ACC112 (cell line): ENCODE measurements at regions not wholly inside any gene's neighbourhood (a gene's known extent, or its start where the extent isn't known, plus 50 kb on each side); places are given as distances from the start of the nearest gene placed in this dataset.
"Not testable (repeated sequence)": the region's sequence is repeated elsewhere in the genome, so short reads cannot be mapped to it uniquely, and the experiment has no call there.

Source experiments
- H2AFZ ChIP-seq: fragments of 200-600 bp; sonication (generic); one replicate; pipeline ENCODE4 v1.6.0; 2017; ENCODE audit warnings: antibody characterized with exemption, low read length; ENCODE audit not compliant: unreplicated experiment
- H3K27ac ChIP-seq: fragments of 200-600 bp; sonication (generic); 2 replicates; pipeline ENCODE4 v1.5.1; 2014; ENCODE audit warnings: low read depth, mild to moderate bottlenecking, antibody characterized with exemption, low read length, moderate library complexity
- H3K27me3 ChIP-seq: fragments of 200-600 bp; sonication (generic); 2 replicates; pipeline ENCODE4 v1.6.1; 2014; ENCODE audit warnings: mild to moderate bottlenecking, antibody characterized with exemption, low read length, moderate library complexity, mixed read lengths; ENCODE audit not compliant: insufficient read depth
- H3K36me3 ChIP-seq: fragments of 200-600 bp; sonication (generic); 2 replicates; pipeline ENCODE4 v1.6.1; 2016; ENCODE audit warnings: mild to moderate bottlenecking, antibody characterized with exemption, low read length, moderate library complexity, mixed read lengths; ENCODE audit not compliant: insufficient read depth
- H3K4me1 ChIP-seq: fragments of 200-600 bp; sonication (generic); one replicate; pipeline ENCODE4 v1.6.1; 2016; ENCODE audit warnings: low read length, mixed read lengths; ENCODE audit not compliant: insufficient read depth, unreplicated experiment, control insufficient read depth
- H3K4me3 ChIP-seq: fragments of 200-600 bp; sonication (generic); 2 replicates; pipeline ENCODE4 v1.5.1; 2014; ENCODE audit warnings: mild to moderate bottlenecking, low read depth, low read length
- H3K79me2 ChIP-seq: fragments of 200-600 bp; sonication (generic); one replicate; pipeline ENCODE4 v1.6.0; 2016; ENCODE audit warnings: low read length; ENCODE audit not compliant: control insufficient read depth, unreplicated experiment, insufficient read depth

- H3K27me3 ChIP-seq, result no peaks in the 10 kb centered on the region
- no peaks in the 10 kb centered on the region for H3K4me1 ChIP-seq
- no peak overlapping the region for H2AFZ ChIP-seq
- H3K36me3 ChIP-seq, result no peaks in the 10 kb centered on the region
- no peaks in the 10 kb centered on the region for H3K79me2 ChIP-seq
- no peak overlapping the region for H3K4me3 ChIP-seq
- no peak overlapping the region for H3K27ac ChIP-seq
These were observed 585.5 kb downstream of the KCTD12 start for GRCh38 chr13:76300688-76301087.

GRCh38 chr13:76297331-76297730 is 588.9 kb downstream of the KCTD12 start:
- Histone ChIP-seq H3K4me3 (no peak overlapping the region), H3K27me3 (no peaks in the 10 kb centered on the region), H3K79me2 (no peaks in the 10 kb centered on the region), H3K27ac (no peak overlapping the region), H2AFZ (no peak overlapping the region), H3K4me1 (peaks cover 16% of the 10 kb centered on the region), H3K36me3 (no peaks in the 10 kb centered on the region)

DNA sequence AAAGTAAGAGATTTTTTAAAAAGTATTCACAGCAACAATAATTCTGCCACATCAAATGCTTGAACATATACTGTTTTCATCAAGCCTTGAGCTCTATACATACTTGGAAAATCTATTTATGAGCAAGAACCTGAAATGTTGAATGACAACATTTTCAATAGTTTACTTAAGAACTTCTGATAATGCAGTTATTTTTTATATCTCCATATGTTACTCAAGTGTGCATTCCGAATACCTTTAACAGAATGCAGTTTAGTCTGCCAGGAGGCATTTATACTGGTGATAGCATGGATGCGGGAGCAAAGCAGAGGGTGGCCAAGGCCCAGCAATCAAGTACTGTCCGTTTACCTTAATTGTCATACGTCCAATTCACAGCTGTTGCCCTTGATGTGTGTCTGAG is 589.5 kb downstream of the KCTD12 start:
- Histone ChIP-seq H3K27me3 (no peaks in the 10 kb centered on the region), H3K36me3 (no peaks in the 10 kb centered on the region), H2AFZ (no peak overlapping the region), H3K79me2 (no peaks in the 10 kb centered on the region), H3K4me3 (no peak overlapping the region), H3K4me1 (peaks cover 16% of the 10 kb centered on the region), H3K27ac (no peak overlapping the region)

DNA sequence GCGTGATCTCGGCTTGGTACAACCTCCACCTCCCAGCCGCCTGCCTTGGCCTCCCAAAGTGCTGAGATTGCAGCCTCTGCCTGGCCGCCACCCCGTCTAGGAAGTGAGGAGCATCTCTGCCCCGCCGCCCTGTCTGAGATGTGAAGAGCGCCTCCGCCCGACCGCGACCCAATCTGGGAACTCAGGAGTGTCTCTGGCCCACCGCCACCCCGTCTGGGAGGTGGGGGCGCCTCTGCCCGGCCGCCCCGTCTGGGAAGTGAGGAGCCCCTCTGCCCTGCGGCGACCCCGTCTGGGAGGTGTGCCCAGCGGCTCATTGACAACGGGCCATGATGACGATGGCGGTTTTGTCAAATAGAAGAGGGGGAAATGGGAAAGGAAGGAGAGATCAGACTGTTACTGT is 591.2 kb downstream of the KCTD12 start:
- H3K4me1 ChIP-seq, result peaks cover 16% of the 10 kb centered on the region
- H2AFZ ChIP-seq, H3K79me2 ChIP-seq, H3K36me3 ChIP-seq, H3K27me3 ChIP-seq, H3K4me3 ChIP-seq, H3K27ac ChIP-seq: not testable (repeated sequence)

GRCh38 chr13:76293751-76294150 is 592.5 kb downstream of the KCTD12 start:
- Histone ChIP-seq H3K27me3 (no peaks in the 10 kb centered on the region), H3K79me2 (no peaks in the 10 kb centered on the region), H3K4me3 (no peak overlapping the region), H3K4me1 (peaks cover 16% of the 10 kb centered on the region), H3K27ac (peak overlapping the region; percentile 89), H2AFZ (no peak overlapping the region), H3K36me3 (no peaks in the 10 kb centered on the region)

GRCh38 chr13:76293346-76293745 is 592.9 kb downstream of the KCTD12 start:
- peak overlapping the region; percentile 37; the same call in 1 of the 2 replicates for H3K4me3 ChIP-seq
- H3K27ac ChIP-seq, result peak overlapping the region; percentile 89
- H3K36me3 ChIP-seq, result no peaks in the 10 kb centered on the region
- no peaks in the 10 kb centered on the region for H3K27me3 ChIP-seq
- peak overlapping the region; percentile 32 for H2AFZ ChIP-seq
- H3K79me2 ChIP-seq, result no peaks in the 10 kb centered on the region
- H3K4me1 ChIP-seq, result peaks cover 16% of the 10 kb centered on the region

- peak overlapping the region; percentile 89 for H3K27ac ChIP-seq
- no peaks in the 10 kb centered on the region for H3K36me3 ChIP-seq
- no peaks in the 10 kb centered on the region for H3K27me3 ChIP-seq
- no peaks in the 10 kb centered on the region for H3K79me2 ChIP-seq
- peak overlapping the region; percentile 32 for H2AFZ ChIP-seq
- peak overlapping the region; percentile 37; the same call in 1 of the 2 replicates for H3K4me3 ChIP-seq
- H3K4me1 ChIP-seq, result peaks cover 16% of the 10 kb centered on the region
These were observed 593.5 kb downstream of the KCTD12 start for GRCh38 chr13:76292726-76293125.

DNA sequence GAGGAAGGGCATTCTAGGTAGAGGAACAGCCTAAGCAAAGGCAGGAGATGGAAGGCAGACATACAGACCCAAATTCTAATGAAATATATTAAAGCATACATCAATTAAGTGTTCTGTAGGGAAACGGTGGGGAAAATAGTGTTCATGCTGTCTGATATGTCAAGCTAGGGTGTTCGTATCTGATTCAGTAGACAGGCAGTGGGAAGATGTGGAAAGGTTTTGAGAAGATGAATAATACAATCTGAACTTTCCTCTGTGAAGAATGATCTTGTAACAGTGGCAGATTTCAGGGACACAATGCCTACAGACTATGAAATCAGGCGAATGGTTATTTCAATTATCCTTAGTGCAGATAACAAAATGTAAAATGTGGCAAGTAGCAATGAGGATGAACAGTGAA is 594.2 kb downstream of the KCTD12 start:
- Histone ChIP-seq H3K27ac (no peak overlapping the region), H3K79me2 (no peaks in the 10 kb centered on the region), H2AFZ (no peak overlapping the region), H3K4me1 (peaks cover 16% of the 10 kb centered on the region), H3K4me3 (no peak overlapping the region), H3K36me3 (no peaks in the 10 kb centered on the region), H3K27me3 (no peaks in the 10 kb centered on the region)

DNA sequence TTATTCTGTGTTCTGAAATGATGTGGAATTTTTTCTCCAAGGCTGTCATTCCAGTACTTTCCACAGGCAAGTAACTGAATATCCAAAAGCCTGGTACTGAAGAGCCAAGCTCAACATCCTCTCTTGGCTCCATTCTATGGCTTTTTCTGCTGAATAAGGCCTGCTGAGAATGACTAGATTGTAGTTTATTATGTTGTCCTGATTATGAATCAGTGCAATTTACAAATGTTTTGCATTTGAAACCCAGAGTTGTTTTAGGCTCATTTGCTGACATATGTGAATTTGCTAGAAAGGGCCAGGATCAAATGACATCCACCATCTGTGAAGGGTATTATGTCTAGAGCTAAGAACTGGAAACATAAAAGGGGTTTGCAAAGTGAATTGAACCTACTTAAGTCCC is 596.6 kb downstream of the KCTD12 start:
- no peak overlapping the region for H2AFZ ChIP-seq
- no peak overlapping the region for H3K27ac ChIP-seq
- no peak overlapping the region for H3K4me3 ChIP-seq
- no peaks in the 10 kb centered on the region for H3K27me3 ChIP-seq
- no peaks in the 10 kb centered on the region for H3K36me3 ChIP-seq
- peaks cover 20% of the 10 kb centered on the region for H3K4me1 ChIP-seq
- no peaks in the 10 kb centered on the region for H3K79me2 ChIP-seq

- H3K79me2 ChIP-seq, result no peaks in the 10 kb centered on the region
- no peaks in the 10 kb centered on the region for H3K36me3 ChIP-seq
- no peak overlapping the region for H3K4me3 ChIP-seq
- no peak overlapping the region for H3K27ac ChIP-seq
- no peaks in the 10 kb centered on the region for H3K27me3 ChIP-seq
- peaks cover 4% of the 10 kb centered on the region for H3K4me1 ChIP-seq
- no peak overlapping the region for H2AFZ ChIP-seq
These were observed 600.0 kb downstream of the KCTD12 start for GRCh38 chr13:76286178-76286577.

GRCh38 chr13:76285463-76285862 is 600.7 kb downstream of the KCTD12 start:
- no peak overlapping the region for H3K27ac ChIP-seq
- peaks cover 4% of the 10 kb centered on the region for H3K4me1 ChIP-seq
- H2AFZ ChIP-seq, result no peak overlapping the region
- no peak overlapping the region for H3K4me3 ChIP-seq
- H3K79me2 ChIP-seq, result no peaks in the 10 kb centered on the region
- H3K27me3 ChIP-seq, result no peaks in the 10 kb centered on the region
- H3K36me3 ChIP-seq, result no peaks in the 10 kb centered on the region
